C1 segment of cervical spinal cord (tissue), 14 donors: ENCODE measurements at regions not wholly inside any gene's neighbourhood (a gene's known extent, or its start where the extent isn't known, plus 50 kb on each side); places are given as distances from the start of the nearest gene placed in this dataset.
A peak's percentile ranks its signal among the peaks of the same experiment; 100 is the strongest.
"Not testable (repeated sequence)": the region's sequence is repeated elsewhere in the genome, so short reads cannot be mapped to it uniquely, and the experiment has no call there.

Experiments used
- DNase-seq, 14 donors: peaks; one replicate each; lab custom pipeline; 2025; lab: John Stamatoyannopoulos, UW

GRCh38 chr22:22697377-22698117, 53.1 kb downstream of the GGTLC2 start:
- no peak for DNase-seq

GRCh38 chr22:22698263-22698750, 53.9 kb downstream of the GGTLC2 start:
- no peak for DNase-seq

- no peak for DNase-seq
Observed at GRCh38 chr22:22700631-22701030, 56.2 kb downstream of the GGTLC2 start.

- not testable (repeated sequence) for DNase-seq
Observed at GRCh38 chr22:22701557-22701956, 57.1 kb downstream of the GGTLC2 start.

GRCh38 chr22:22702237-22703202, 58.1 kb downstream of the GGTLC2 start:
- no peak for DNase-seq

- DNase-seq: no peak
Observed at GRCh38 chr22:22703203-22703570, 58.8 kb downstream of the GGTLC2 start.

- DNase-seq: no peak
Observed at GRCh38 chr22:22703715-22704114, 59.3 kb downstream of the GGTLC2 start.

- DNase-seq: no peak
Observed at GRCh38 chr22:22704156-22704946, 59.9 kb downstream of the GGTLC2 start.

GRCh38 chr22:22705328-22706100, 61.1 kb downstream of the GGTLC2 start:
- no peak for DNase-seq

- no peak for DNase-seq
Observed at GRCh38 chr22:22706253-22706915, 62.0 kb downstream of the GGTLC2 start.

GRCh38 chr22:22709719-22710445, 65.5 kb downstream of the GGTLC2 start:
- no peak for DNase-seq

GRCh38 chr22:22710719-22711531, 66.5 kb downstream of the GGTLC2 start:
- peak in 8 of 14 donors; percentile 5 to 49 (median 22) for DNase-seq

GRCh38 chr22:22711532-22711913, 67.1 kb downstream of the GGTLC2 start:
- no peak for DNase-seq

GRCh38 chr22:22712092-22712658, 67.8 kb downstream of the GGTLC2 start:
- no peak for DNase-seq

- no peak for DNase-seq
Observed at GRCh38 chr22:22712666-22713365, 68.4 kb downstream of the GGTLC2 start.

- no peak for DNase-seq
Observed at GRCh38 chr22:22713416-22713815, 69.0 kb downstream of the GGTLC2 start.

GRCh38 chr22:22714600-22715335, 70.4 kb downstream of the GGTLC2 start:
- DNase-seq: no peak
